ENCODE measurements at regions not wholly inside any gene's neighbourhood (a gene's known extent, or its start where the extent isn't known, plus 50 kb on each side); places are given as distances from the start of the nearest gene placed in this dataset.

DNA sequence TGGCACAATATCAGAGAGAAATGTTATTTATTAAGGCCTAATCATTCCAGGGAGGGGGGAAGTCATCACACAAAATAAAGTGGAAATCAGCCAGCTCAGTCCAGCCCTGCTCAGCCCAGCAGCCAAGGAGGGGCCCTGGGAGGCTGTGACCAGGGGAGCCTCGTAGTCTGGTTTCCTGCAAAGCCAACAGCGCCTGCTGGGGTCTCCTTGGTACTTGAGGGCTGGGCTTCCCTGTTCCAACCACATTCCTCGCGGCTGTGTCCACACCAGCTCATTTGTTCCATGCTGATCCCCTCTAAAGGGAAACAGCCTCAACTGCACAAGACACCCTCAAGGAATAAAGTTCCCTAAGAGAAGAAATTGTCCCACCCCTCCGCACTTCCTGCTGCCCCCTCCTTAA lies 154.0 kb downstream of the TMEM132E start:
- TF ChIP-seq CTCF (conservative IDR thresholded peaks at IDR 0.05; ENCODE audit: low read depth, low read length) (no peak), EZH2 (IDR thresholded peaks at IDR 0.05; ENCODE audit: borderline replicate concordance, low read depth, low read length, poor library complexity, severe bottlenecking) (no peak)

Data from A673 (cell line).